HG03280 (cell line): ENCODE measurements at regions not wholly inside any gene's neighbourhood (a gene's known extent, or its start where the extent isn't known, plus 50 kb on each side); places are given as distances from the start of the nearest gene placed in this dataset.
A peak's percentile ranks its signal among the peaks of the same experiment; 100 is the strongest.

Experiments
- ATAC-seq: cut with Tn5 transposase; IDR thresholded peaks from one replicate; pipeline ENCODE4 v1.9.1; 2021; ENCODE audit warnings: mild to moderate bottlenecking, moderate library complexity; ENCODE audit not compliant: unreplicated experiment

GRCh38 chr3:72441284-72441994 lies 406.8 kb downstream of the SHQ1 start:
- ATAC-seq = no peak

GRCh38 chr3:72440491-72440890 lies 407.8 kb downstream of the SHQ1 start:
- peak; percentile 47 for ATAC-seq

- ATAC-seq = peak; percentile 69
Measured at GRCh38 chr3:72439321-72440183, 408.7 kb downstream of the SHQ1 start.

- no peak for ATAC-seq
Measured at GRCh38 chr3:72437661-72438406, 410.4 kb downstream of the SHQ1 start.

- ATAC-seq = no peak
Measured at GRCh38 chr3:72436863-72437592, 411.2 kb downstream of the SHQ1 start.

- ATAC-seq = no peak
Measured at GRCh38 chr3:72434296-72434695, 413.9 kb downstream of the SHQ1 start.

GRCh38 chr3:72432246-72432645 lies 416.0 kb downstream of the SHQ1 start:
- no peak for ATAC-seq

GRCh38 chr3:72429589-72430353 lies 418.5 kb downstream of the SHQ1 start:
- no peak for ATAC-seq

GRCh38 chr3:72428803-72429202 lies 419.4 kb downstream of the SHQ1 start:
- no peak for ATAC-seq

GRCh38 chr3:72427624-72428023 lies 420.6 kb downstream of the SHQ1 start:
- no peak for ATAC-seq

GRCh38 chr3:72426618-72427397 lies 421.4 kb downstream of the SHQ1 start:
- ATAC-seq = peak; percentile 45

GRCh38 chr3:72423643-72424042 lies 424.6 kb downstream of the SHQ1 start:
- ATAC-seq = no peak

GRCh38 chr3:72421786-72422185 lies 426.5 kb downstream of the SHQ1 start:
- ATAC-seq = no peak

- ATAC-seq = no peak
Measured at GRCh38 chr3:72421126-72421525, 427.1 kb downstream of the SHQ1 start.

- no peak for ATAC-seq
Measured at GRCh38 chr3:72418856-72419255, 429.4 kb downstream of the SHQ1 start.

GRCh38 chr3:72418244-72418643 lies 430.0 kb downstream of the SHQ1 start:
- ATAC-seq = no peak

- no peak for ATAC-seq
Measured at GRCh38 chr3:72414481-72415016, 433.7 kb downstream of the SHQ1 start.

- ATAC-seq = no peak
Measured at GRCh38 chr3:72413228-72413627, 435.0 kb downstream of the SHQ1 start.

GRCh38 chr3:72412340-72412956 lies 435.8 kb downstream of the SHQ1 start:
- no peak for ATAC-seq
